Effector CD8-positive, alpha-beta T cell (primary cell): ENCODE measurements at regions not wholly inside any gene's neighbourhood (a gene's known extent, or its start where the extent isn't known, plus 50 kb on each side); places are given as distances from the start of the nearest gene placed in this dataset.
"Not testable (repeated sequence)": the region's sequence is repeated elsewhere in the genome, so short reads cannot be mapped to it uniquely, and the experiment has no call there.

Source experiments
- DNase-seq: peaks from one replicate; lab custom pipeline; 2025; lab: John Stamatoyannopoulos, UW

- peak; percentile 8 for DNase-seq
Measured at GRCh38 chr3:177358091-177358976, 161.1 kb upstream of the TBL1XR1 start.

GRCh38 chr3:177358977-177359592, 161.8 kb upstream of the TBL1XR1 start:
- peak; percentile 19 for DNase-seq

DNA sequence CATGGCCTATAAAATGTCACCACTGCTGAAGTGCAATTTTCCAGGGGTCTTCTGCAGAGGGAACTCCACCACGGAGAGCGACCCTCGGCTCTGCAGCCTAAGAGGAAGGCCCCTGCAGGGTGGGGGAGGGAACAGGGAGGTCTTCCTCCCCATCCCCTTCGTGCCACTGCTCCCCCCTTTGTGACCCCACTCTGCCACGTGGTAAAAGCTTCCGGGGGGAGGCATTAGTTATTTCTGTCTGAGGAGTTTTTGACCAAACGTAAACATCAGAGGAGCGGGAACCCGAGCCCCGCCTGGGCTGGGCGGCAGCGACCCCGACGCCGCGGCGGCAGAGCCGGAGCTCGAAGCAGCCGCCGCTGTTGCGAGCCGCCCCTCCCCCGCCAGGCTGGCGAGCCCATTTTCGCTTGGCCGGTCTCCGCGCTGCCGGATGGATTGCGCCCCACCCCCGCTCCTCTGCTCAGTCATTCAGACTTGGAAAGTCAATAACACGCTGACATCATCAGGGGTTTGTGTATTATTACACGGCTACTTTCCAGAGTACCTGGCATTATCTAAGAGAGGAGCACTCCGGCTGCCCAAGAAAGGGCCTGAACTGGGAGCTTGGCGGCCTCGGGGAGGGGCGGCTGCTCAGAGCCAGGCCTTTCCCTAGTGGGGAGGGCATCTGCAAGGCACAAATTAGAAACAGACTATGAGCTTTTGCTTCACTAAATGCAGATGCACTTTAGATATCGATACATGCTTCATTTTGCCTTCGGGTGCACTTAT, 162.5 kb upstream of the TBL1XR1 start:
- DNase-seq = peak; percentile 87

- no peak for DNase-seq
Measured at GRCh38 chr3:177361081-177361938, 164.0 kb upstream of the TBL1XR1 start.

GRCh38 chr3:177362626-177363025, 165.3 kb upstream of the TBL1XR1 start:
- no peak for DNase-seq

GRCh38 chr3:177364236-177364635, 167.0 kb upstream of the TBL1XR1 start:
- no peak for DNase-seq

DNA sequence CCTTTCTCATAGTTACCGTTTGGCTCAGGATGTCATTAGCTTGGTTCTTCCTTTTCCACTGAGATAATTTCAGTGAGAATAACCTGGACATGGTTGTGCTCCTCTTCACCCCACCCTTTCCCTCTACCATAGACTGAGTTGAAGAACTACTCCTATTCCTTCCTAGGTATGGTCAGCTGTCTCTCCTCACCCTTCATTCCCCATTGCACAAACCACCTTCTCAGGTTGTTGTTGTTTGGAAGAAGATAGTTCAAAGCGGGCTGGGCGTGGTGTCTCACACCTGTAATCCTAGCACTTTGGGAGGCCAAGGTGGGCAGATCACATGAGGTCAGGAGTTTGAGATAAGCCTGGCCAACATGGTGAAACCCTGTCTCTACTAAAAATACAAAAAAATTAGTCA, 168.0 kb upstream of the TBL1XR1 start:
- DNase-seq = not testable (repeated sequence)

DNA sequence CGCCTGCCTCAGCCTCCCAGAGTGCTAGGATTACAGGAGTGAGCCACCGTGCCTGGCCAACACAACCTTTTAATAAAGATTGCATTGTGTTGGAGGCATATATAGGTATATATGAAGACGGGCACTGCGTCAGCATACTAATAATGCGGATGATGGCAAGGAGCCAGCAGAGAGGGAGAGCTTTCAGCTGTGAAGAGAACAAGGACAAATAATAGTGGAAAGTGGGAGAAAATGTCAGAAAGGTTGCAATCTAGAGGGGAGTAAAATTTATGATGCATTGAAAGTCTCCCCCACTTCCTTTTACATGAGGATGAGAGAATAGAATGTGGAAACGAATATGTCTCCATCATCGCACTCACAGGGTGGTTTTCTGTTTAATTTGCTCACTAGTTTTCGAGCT, 170.5 kb upstream of the TBL1XR1 start:
- DNase-seq = no peak

DNA sequence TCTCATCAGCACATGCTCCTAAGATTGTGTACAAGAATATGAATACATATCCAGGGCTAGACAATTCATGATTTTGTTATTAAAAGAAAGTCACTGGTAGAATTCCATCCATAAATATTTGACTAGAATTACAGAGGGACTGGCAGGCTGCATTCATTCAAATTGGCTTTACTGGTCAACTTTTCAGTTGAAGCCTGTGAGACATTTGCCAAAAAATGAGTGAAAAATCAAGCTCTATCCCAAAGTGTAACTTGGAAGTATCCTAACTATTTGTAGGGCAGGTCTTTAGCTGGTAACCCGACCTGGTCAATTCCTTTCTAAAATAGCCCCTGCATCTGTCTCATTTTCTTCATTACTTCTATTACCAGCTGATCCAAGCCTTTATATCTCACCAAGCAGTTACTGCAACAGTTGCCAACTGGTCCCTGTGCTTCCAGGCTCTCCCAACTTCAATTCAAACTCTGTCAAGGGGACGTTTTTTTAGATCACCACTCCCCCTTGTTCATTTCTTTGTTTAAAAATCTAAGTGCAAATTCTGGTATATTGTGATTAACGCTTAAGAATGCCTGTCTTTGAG, 173.1 kb upstream of the TBL1XR1 start:
- no peak for DNase-seq

GRCh38 chr3:177371146-177371545, 173.9 kb upstream of the TBL1XR1 start:
- DNase-seq = no peak

- DNase-seq = no peak
Measured at GRCh38 chr3:177371888-177372287, 174.6 kb upstream of the TBL1XR1 start.

GRCh38 chr3:177374323-177374722, 177.0 kb upstream of the TBL1XR1 start:
- no peak for DNase-seq

DNA sequence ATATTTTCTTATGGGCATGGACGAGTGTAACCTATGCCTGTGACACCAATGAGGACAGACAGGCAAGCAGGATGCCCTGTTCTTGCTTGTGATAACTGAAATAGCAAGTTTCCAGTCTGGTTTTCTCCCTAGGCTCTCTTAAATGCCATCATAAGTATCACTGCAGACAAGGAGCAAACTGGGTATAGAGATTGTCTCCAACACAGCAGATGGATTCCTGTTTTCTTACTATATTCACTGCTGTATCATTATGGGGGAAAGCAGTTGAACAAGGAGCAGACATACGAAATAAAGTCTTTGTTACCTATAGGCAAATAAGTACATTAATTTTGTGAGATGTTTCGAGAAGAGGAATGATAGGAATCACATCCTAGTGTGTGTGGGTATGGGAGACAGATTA, 178.0 kb upstream of the TBL1XR1 start:
- no peak for DNase-seq

DNA sequence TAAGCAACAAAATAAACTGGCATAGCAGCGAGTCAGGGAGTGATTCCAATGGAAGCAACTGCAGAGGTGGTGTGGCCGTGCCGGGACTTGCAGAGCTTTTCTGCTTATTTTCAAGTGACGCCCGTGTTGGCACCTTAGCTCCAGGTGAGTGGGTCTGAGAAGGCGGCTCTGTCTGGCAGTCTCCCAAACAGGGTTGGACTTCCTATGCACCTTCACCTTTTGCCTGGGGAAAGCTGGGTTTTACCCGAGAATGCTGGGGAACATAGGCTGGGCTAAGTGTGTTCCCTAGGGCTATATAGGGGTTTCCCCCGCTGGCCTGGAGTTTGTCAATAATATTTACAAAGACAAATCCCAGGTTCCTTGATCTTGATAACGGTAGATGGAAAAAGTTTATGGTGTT, 179.9 kb upstream of the TBL1XR1 start:
- no peak for DNase-seq

DNA sequence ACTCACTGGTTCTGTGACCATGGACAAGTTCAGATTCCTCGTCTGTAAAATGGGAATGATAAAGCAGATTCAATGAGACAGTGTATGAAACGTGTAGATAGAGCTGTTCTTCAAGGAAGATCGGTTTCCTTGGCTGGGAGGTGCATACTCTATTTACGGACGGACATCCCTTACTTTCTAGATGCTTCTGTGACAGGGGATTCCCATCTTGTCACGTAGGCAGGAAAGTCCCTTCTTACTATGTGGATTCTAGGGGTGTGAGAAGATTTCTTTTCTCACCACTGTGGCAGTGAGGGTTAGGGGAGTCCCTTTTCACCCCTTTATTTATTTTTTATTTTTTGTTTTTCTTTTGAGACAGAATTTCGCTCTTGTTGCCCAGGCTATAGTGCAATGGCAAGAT, 180.9 kb upstream of the TBL1XR1 start:
- no peak for DNase-seq

- DNase-seq = no peak
Measured at GRCh38 chr3:177379045-177379444, 181.8 kb upstream of the TBL1XR1 start.

- no peak for DNase-seq
Measured at GRCh38 chr3:177381070-177381469, 183.8 kb upstream of the TBL1XR1 start.

- DNase-seq = no peak
Measured at GRCh38 chr3:177382944-177383343, 185.7 kb upstream of the TBL1XR1 start.

DNA sequence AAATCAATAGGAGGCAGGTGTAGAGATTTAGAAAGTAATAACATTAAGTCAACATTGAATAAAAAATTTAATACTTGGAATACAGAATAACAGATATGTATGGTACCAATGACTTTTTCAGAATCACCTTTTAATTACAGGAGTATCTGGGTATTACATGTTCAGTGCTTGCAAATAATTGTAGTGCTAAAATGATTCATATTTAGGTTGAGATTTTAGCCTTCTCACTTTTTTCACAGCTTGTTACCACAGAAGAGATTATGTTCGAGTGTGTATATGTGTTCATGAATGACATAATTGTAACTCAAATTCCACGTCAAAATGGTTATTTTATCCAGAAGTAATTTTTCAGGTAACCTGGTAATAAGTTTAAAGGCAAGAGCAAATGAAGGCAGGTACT, 187.9 kb upstream of the TBL1XR1 start:
- DNase-seq = no peak

- DNase-seq = no peak
Measured at GRCh38 chr3:177385831-177386301, 188.6 kb upstream of the TBL1XR1 start.

DNA sequence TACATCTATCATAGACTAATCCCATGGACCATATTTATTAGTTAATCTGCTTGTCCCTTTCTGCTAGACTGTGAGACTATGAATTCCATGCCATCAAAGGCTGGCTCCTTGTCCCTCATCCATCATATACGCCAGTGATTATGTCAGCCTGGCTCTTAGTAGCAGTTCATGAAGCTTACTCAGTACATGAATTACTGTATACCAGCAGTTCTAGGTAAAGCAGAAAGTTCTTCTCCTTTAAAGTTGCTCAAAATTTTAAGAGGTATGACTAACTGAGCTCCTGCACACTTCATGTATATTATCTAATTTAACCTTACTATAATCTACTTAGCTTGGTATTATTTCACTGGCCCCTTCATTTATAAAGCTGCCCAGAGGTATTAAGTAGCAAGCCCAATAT, 190.9 kb upstream of the TBL1XR1 start:
- DNase-seq = no peak
